Nephron (organoid): ENCODE measurements at regions not wholly inside any gene's neighbourhood (a gene's known extent, or its start where the extent isn't known, plus 50 kb on each side); places are given as distances from the start of the nearest gene placed in this dataset.

Experiments used
- H3K27ac Mint-ChIP-seq, 3 experiments: 2 replicates each; pipeline ENCODE4 v1.8.0; 2020; ENCODE audit warnings: mixed read lengths in 3 of 3, mild to moderate bottlenecking in 2 of 3, moderate library complexity in 1 of 3
- H3K27me3 Mint-ChIP-seq: 2 replicates; pipeline ENCODE4 v1.8.0; 2021; ENCODE audit warnings: low read depth, mild to moderate bottlenecking, moderate library complexity, mixed read lengths
- H3K36me3 Mint-ChIP-seq: 2 replicates; pipeline ENCODE4 v1.8.0; 2020; ENCODE audit warnings: low read depth, mixed read lengths
- H3K4me1 Mint-ChIP-seq: 2 replicates; pipeline ENCODE4 v1.8.0; 2020; ENCODE audit warnings: mixed read lengths
- H3K4me3 Mint-ChIP-seq, 3 experiments: 2 replicates each; pipeline ENCODE4 v1.8.0; 2020; ENCODE audit warnings: mild to moderate bottlenecking in 3 of 3, mixed read lengths in 3 of 3, moderate library complexity in 2 of 3
- H3K9me3 Mint-ChIP-seq: 2 replicates; pipeline ENCODE4 v1.8.0; 2020; ENCODE audit warnings: mixed read lengths
- CTCF ChIP-seq, 3 experiments: fragments of 200-600 bp; sonication (generic); IDR thresholded peaks; one replicate each; pipeline ENCODE4 v1.5.0; 2021; ENCODE audit warnings: antibody characterized with exemption in 3 of 3; ENCODE audit not compliant: unreplicated experiment in 3 of 3

DNA sequence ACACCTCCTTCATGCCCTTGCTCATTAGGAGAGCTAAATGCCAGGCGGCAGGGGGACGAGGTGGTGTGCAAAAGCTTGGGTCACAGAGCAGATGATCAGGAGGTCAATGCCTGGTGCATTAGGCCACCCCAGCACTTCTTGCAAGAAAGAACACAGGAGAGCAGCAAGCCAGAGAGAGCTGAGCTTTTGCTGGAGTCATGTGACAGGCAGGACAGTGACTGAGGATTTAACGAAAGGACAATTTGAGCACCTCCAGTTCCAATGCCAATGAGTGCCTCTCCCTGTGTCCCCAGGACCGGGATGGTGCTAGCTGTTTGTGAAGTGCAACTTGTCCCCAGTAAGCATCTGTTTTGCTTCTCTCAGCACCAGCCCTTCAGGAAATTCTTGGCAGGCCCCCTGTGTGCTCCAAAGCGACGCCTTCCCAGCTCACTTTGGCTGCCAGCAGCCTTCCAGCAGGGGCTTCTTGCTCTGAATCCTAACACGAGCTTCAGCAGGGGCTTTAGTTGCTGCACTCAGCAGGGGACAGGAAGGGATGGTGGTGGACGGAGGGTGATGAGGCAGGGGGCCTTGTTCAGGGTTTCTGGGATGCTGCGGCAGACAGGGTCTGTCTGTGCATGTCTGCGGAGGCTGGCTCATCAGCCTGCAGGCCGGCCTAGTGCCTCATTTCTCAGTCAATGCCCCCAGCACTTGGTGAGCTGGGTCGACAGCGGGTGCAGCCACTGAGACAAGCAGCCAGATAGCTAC is 368.1 kb downstream of the RPS24 start:
- Mint-ChIP-seq H3K36me3 (no peaks in the 10 kb centered on the region), H3K9me3 (no peaks in the 10 kb centered on the region), H3K27me3 (peaks cover 10% of the 10 kb centered on the region), H3K4me3 (no peak overlapping the region), H3K4me1 (peaks cover 55% of the 10 kb centered on the region), H3K27ac (peak overlapping the region; percentile 80 to 95 (median 92))
- TF ChIP-seq CTCF (IDR thresholded peaks at IDR 0.05; ENCODE audit: unreplicated experiment in 3 of 3), result no peak

- H3K27ac Mint-ChIP-seq, result peak overlapping the region in 2 of 3 experiments; percentile 37 to 80
- no peak for TF ChIP-seq CTCF (IDR thresholded peaks at IDR 0.05; ENCODE audit: unreplicated experiment in 3 of 3)
Observed at GRCh38 chr10:78402591-78402990, 368.9 kb downstream of the RPS24 start.

DNA sequence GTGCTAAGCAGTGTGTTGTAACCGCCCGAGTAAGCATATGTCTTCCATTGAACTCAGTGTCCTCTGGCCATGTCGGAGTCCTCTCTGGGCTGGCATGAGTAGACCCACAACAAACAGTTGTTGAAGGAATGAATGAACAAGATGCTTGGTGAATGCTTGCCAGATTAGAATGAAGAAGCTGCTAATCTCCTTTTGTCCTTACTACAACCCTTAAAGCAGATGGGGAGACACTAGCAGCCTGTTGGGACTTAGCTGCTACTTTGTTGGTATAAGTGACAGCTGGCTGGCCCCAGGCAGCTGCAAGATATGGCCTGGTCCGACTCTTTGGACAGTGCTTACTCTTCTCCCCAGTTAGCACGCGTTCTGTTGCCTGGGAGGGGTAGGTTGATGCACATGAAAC is 370.1 kb downstream of the RPS24 start:
- peak overlapping the region in 1 of 3 experiments; percentile 1 for H3K4me3 Mint-ChIP-seq
- H3K4me1 Mint-ChIP-seq, result peaks cover 74% of the 10 kb centered on the region
- H3K27me3 Mint-ChIP-seq, result peaks cover 10% of the 10 kb centered on the region
- no peak for TF ChIP-seq CTCF (IDR thresholded peaks at IDR 0.05; ENCODE audit: unreplicated experiment in 3 of 3)
- peak overlapping the region; percentile 12 to 62 (median 29) for H3K27ac Mint-ChIP-seq
- no peaks in the 10 kb centered on the region for H3K9me3 Mint-ChIP-seq
- no peaks in the 10 kb centered on the region for H3K36me3 Mint-ChIP-seq

More at GRCh38 chr10:78402591-78402990, 368.9 kb downstream of the RPS24 start:
- H3K27me3 Mint-ChIP-seq, result peaks cover 10% of the 10 kb centered on the region
- no peaks in the 10 kb centered on the region for H3K9me3 Mint-ChIP-seq
- H3K36me3 Mint-ChIP-seq, result no peaks in the 10 kb centered on the region
- H3K4me3 Mint-ChIP-seq, result no peak overlapping the region
- H3K4me1 Mint-ChIP-seq, result peaks cover 62% of the 10 kb centered on the region

- peaks cover 10% of the 10 kb centered on the region for H3K27me3 Mint-ChIP-seq
- TF ChIP-seq CTCF (IDR thresholded peaks at IDR 0.05; ENCODE audit: unreplicated experiment in 3 of 3), result no peak
- peak overlapping the region in 1 of 3 experiments; percentile 42 for H3K27ac Mint-ChIP-seq
- no peaks in the 10 kb centered on the region for H3K9me3 Mint-ChIP-seq
- no peaks in the 10 kb centered on the region for H3K36me3 Mint-ChIP-seq
- H3K4me3 Mint-ChIP-seq, result no peak overlapping the region
- peaks cover 77% of the 10 kb centered on the region for H3K4me1 Mint-ChIP-seq
Observed at GRCh38 chr10:78404296-78404695, 370.6 kb downstream of the RPS24 start.

DNA sequence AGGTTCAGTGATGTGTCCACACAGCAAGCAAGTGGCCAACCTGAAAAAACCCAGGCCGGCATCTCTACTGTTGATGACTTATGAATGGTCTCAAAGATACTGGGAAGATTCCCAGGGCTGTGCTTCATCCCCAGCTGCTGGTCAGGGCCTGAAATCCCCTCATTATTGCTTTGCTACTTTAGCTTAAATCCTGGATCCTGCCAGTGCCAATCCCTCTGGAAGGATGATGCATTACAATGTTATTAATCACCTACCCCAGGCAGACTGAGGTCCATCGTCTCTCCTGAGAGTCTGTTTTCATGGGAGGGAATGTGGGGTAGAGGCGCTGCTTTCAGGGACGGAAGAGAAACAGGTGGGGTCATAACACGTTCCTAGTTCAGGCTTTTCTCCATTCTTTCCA is 371.6 kb downstream of the RPS24 start:
- TF ChIP-seq CTCF (IDR thresholded peaks at IDR 0.05; ENCODE audit: unreplicated experiment in 3 of 3), result no peak
- peaks cover 74% of the 10 kb centered on the region for H3K4me1 Mint-ChIP-seq
- H3K27me3 Mint-ChIP-seq, result peaks cover 4% of the 10 kb centered on the region
- peak overlapping the region; percentile 48 to 96 (median 95) for H3K27ac Mint-ChIP-seq
- H3K9me3 Mint-ChIP-seq, result no peaks in the 10 kb centered on the region
- H3K36me3 Mint-ChIP-seq, result no peaks in the 10 kb centered on the region
- H3K4me3 Mint-ChIP-seq, result peak overlapping the region in 2 of 3 experiments; percentile 15 to 30

GRCh38 chr10:78405736-78406135 is 372.1 kb downstream of the RPS24 start:
- H3K27me3 Mint-ChIP-seq, result peaks cover 4% of the 10 kb centered on the region
- H3K4me3 Mint-ChIP-seq, result peak overlapping the region; percentile 23 to 80 (median 30)
- peaks cover 71% of the 10 kb centered on the region for H3K4me1 Mint-ChIP-seq
- H3K36me3 Mint-ChIP-seq, result no peaks in the 10 kb centered on the region
- no peaks in the 10 kb centered on the region for H3K9me3 Mint-ChIP-seq
- no peak for TF ChIP-seq CTCF (IDR thresholded peaks at IDR 0.05; ENCODE audit: unreplicated experiment in 3 of 3)
- H3K27ac Mint-ChIP-seq, result peak overlapping the region; percentile 48 to 96 (median 95)
